ENCODE measurements at regions not wholly inside any gene's neighbourhood (a gene's known extent, or its start where the extent isn't known, plus 50 kb on each side); places are given as distances from the start of the nearest gene placed in this dataset.

GRCh38 chr14:29175706-29176105 is 409.1 kb downstream of the FOXG1 start:
- DNase-seq (ENCODE audit: low read depth, low spot score) = no peak

GRCh38 chr14:29176876-29177275 is 410.3 kb downstream of the FOXG1 start:
- no peak overlapping the region for H3K27ac ChIP-seq
- DNase-seq (ENCODE audit: low read depth, low spot score) = no peak

More at GRCh38 chr14:29175706-29176105, 409.1 kb downstream of the FOXG1 start:
- H3K27ac ChIP-seq = no peak overlapping the region

GRCh38 chr14:29178971-29179370 is 412.4 kb downstream of the FOXG1 start:
- no peak for DNase-seq (ENCODE audit: low read depth, low spot score)
- no peak overlapping the region for H3K27ac ChIP-seq

- DNase-seq (ENCODE audit: low read depth, low spot score) = no peak
These were observed 424.5 kb downstream of the FOXG1 start for GRCh38 chr14:29191092-29191491.

GRCh38 chr14:29197557-29197956 is 431.0 kb downstream of the FOXG1 start:
- H3K27ac ChIP-seq = no peak overlapping the region
- no peak for DNase-seq (ENCODE audit: low read depth, low spot score)

More at GRCh38 chr14:29191092-29191491, 424.5 kb downstream of the FOXG1 start:
- H3K27ac ChIP-seq = no peak overlapping the region

- H3K27ac ChIP-seq = no peak overlapping the region
- DNase-seq (ENCODE audit: low read depth, low spot score) = no peak
These were observed 439.1 kb downstream of the FOXG1 start for GRCh38 chr14:29205658-29206057.

GRCh38 chr14:29215853-29216252 is 449.3 kb downstream of the FOXG1 start:
- no peak for DNase-seq (ENCODE audit: low read depth, low spot score)
- no peak overlapping the region for H3K27ac ChIP-seq

- no peak for DNase-seq (ENCODE audit: low read depth, low spot score)
- H3K27ac ChIP-seq = no peak overlapping the region
These were observed 450.0 kb downstream of the FOXG1 start for GRCh38 chr14:29216268-29217232.

GRCh38 chr14:29217813-29218450 is 451.3 kb downstream of the FOXG1 start:
- DNase-seq (ENCODE audit: low read depth, low spot score) = no peak
- no peak overlapping the region for H3K27ac ChIP-seq

GRCh38 chr14:29220072-29220471 is 453.5 kb downstream of the FOXG1 start:
- no peak overlapping the region for H3K27ac ChIP-seq
- DNase-seq (ENCODE audit: low read depth, low spot score) = no peak

GRCh38 chr14:29220566-29220965 is 454.0 kb downstream of the FOXG1 start:
- DNase-seq (ENCODE audit: low read depth, low spot score) = no peak
- no peak overlapping the region for H3K27ac ChIP-seq

- DNase-seq (ENCODE audit: low read depth, low spot score) = no peak
- no peak overlapping the region for H3K27ac ChIP-seq
These were observed 455.4 kb downstream of the FOXG1 start for GRCh38 chr14:29222006-29222405.

GRCh38 chr14:29222671-29223268 is 456.2 kb downstream of the FOXG1 start:
- H3K27ac ChIP-seq = no peak overlapping the region
- no peak for DNase-seq (ENCODE audit: low read depth, low spot score)

GRCh38 chr14:29223947-29224346 is 457.4 kb downstream of the FOXG1 start:
- DNase-seq (ENCODE audit: low read depth, low spot score) = no peak
- H3K27ac ChIP-seq = no peak overlapping the region

- no peak overlapping the region for H3K27ac ChIP-seq
- no peak for DNase-seq (ENCODE audit: low read depth, low spot score)
These were observed 461.0 kb downstream of the FOXG1 start for GRCh38 chr14:29227631-29228030.

- no peak for DNase-seq (ENCODE audit: low read depth, low spot score)
- H3K27ac ChIP-seq = no peak overlapping the region
These were observed 465.6 kb downstream of the FOXG1 start for GRCh38 chr14:29232153-29232552.

GRCh38 chr14:29232711-29233110 is 466.1 kb downstream of the FOXG1 start:
- no peak overlapping the region for H3K27ac ChIP-seq
- no peak for DNase-seq (ENCODE audit: low read depth, low spot score)

- H3K27ac ChIP-seq = no peak overlapping the region
- no peak for DNase-seq (ENCODE audit: low read depth, low spot score)
These were observed 466.6 kb downstream of the FOXG1 start for GRCh38 chr14:29233188-29233587.

- no peak overlapping the region for H3K27ac ChIP-seq
- no peak for DNase-seq (ENCODE audit: low read depth, low spot score)
These were observed 469.4 kb downstream of the FOXG1 start for GRCh38 chr14:29235991-29236390.

- peak overlapping the region; percentile 5 for H3K27ac ChIP-seq
- no peak for DNase-seq (ENCODE audit: low read depth, low spot score)
These were observed 469.8 kb downstream of the FOXG1 start for GRCh38 chr14:29236401-29236800.

GRCh38 chr14:29236848-29237247 is 470.3 kb downstream of the FOXG1 start:
- peak overlapping the region; percentile 5 for H3K27ac ChIP-seq
- no peak for DNase-seq (ENCODE audit: low read depth, low spot score)
